ENCODE measurements at regions not wholly inside any gene's neighbourhood (a gene's known extent, or its start where the extent isn't known, plus 50 kb on each side); places are given as distances from the start of the nearest gene placed in this dataset.

GRCh38 chr2:164371916-164372315, 249.4 kb downstream of the GRB14 start:
- TF ChIP-seq JUND (IDR thresholded peaks at IDR 0.05; ENCODE audit: low read depth) = no peak
- in situ Hi-C loops (cut with HindIII; ENCODE audit: low pct_unique_long_range_greater_than_20kb, low sequenced_read_pairs) = no loop called here
- no peak for DNase-seq (ENCODE audit: low read depth in 1 of 2, low spot score in 1 of 2)

GRCh38 chr2:164369366-164369765, 251.9 kb downstream of the GRB14 start:
- no peak for DNase-seq (ENCODE audit: low read depth in 1 of 2, low spot score in 1 of 2)
- TF ChIP-seq JUND (IDR thresholded peaks at IDR 0.05; ENCODE audit: low read depth) = no peak
- in situ Hi-C loops (cut with HindIII; ENCODE audit: low pct_unique_long_range_greater_than_20kb, low sequenced_read_pairs) = no loop called here

GRCh38 chr2:164368896-164369295, 252.4 kb downstream of the GRB14 start:
- in situ Hi-C loops (cut with HindIII; ENCODE audit: low pct_unique_long_range_greater_than_20kb, low sequenced_read_pairs) = no loop called here
- no peak for DNase-seq (ENCODE audit: low read depth in 1 of 2, low spot score in 1 of 2)
- no peak for TF ChIP-seq JUND (IDR thresholded peaks at IDR 0.05; ENCODE audit: low read depth)

- in situ Hi-C loops (cut with HindIII; ENCODE audit: low pct_unique_long_range_greater_than_20kb, low sequenced_read_pairs) = no loop called here
- TF ChIP-seq JUND (IDR thresholded peaks at IDR 0.05; ENCODE audit: low read depth) = no peak
Measured at GRCh38 chr2:164363646-164364045, 257.6 kb downstream of the GRB14 start.

GRCh38 chr2:164351536-164351935, 269.7 kb downstream of the GRB14 start:
- no peak for TF ChIP-seq JUND (IDR thresholded peaks at IDR 0.05; ENCODE audit: low read depth)
- DNase-seq (ENCODE audit: low read depth in 1 of 2, low spot score in 1 of 2) = no peak
- in situ Hi-C loops (cut with HindIII; ENCODE audit: low pct_unique_long_range_greater_than_20kb, low sequenced_read_pairs) = no loop called here

More at GRCh38 chr2:164363646-164364045, 257.6 kb downstream of the GRB14 start:
- DNase-seq (ENCODE audit: low read depth in 1 of 2, low spot score in 1 of 2) = no peak

- no peak for TF ChIP-seq JUND (IDR thresholded peaks at IDR 0.05; ENCODE audit: low read depth)
- DNase-seq (ENCODE audit: low read depth in 1 of 2, low spot score in 1 of 2) = no peak
- in situ Hi-C loops (cut with HindIII; ENCODE audit: low pct_unique_long_range_greater_than_20kb, low sequenced_read_pairs) = no loop called here
Measured at GRCh38 chr2:164335947-164336346, 285.3 kb downstream of the GRB14 start.

GRCh38 chr2:164335128-164335527, 286.2 kb downstream of the GRB14 start:
- no peak for DNase-seq (ENCODE audit: low read depth in 1 of 2, low spot score in 1 of 2)
- TF ChIP-seq JUND (IDR thresholded peaks at IDR 0.05; ENCODE audit: low read depth) = no peak
- in situ Hi-C loops (cut with HindIII; ENCODE audit: low pct_unique_long_range_greater_than_20kb, low sequenced_read_pairs) = no loop called here

GRCh38 chr2:164328310-164328709, 293.0 kb downstream of the GRB14 start:
- no peak for TF ChIP-seq JUND (IDR thresholded peaks at IDR 0.05; ENCODE audit: low read depth)
- in situ Hi-C loops (cut with HindIII; ENCODE audit: low pct_unique_long_range_greater_than_20kb, low sequenced_read_pairs) = no loop called here
- no peak for DNase-seq (ENCODE audit: low read depth in 1 of 2, low spot score in 1 of 2)

GRCh38 chr2:164323978-164324377, 297.3 kb downstream of the GRB14 start:
- no peak for TF ChIP-seq JUND (IDR thresholded peaks at IDR 0.05; ENCODE audit: low read depth)
- in situ Hi-C loops (cut with HindIII; ENCODE audit: low pct_unique_long_range_greater_than_20kb, low sequenced_read_pairs) = no loop called here
- no peak for DNase-seq (ENCODE audit: low read depth in 1 of 2, low spot score in 1 of 2)

- TF ChIP-seq JUND (IDR thresholded peaks at IDR 0.05; ENCODE audit: low read depth) = no peak
- peak in 1 of 2 experiments; percentile 5 for DNase-seq (ENCODE audit: low read depth in 1 of 2, low spot score in 1 of 2)
- in situ Hi-C loops (cut with HindIII; ENCODE audit: low pct_unique_long_range_greater_than_20kb, low sequenced_read_pairs) = no loop called here
Measured at GRCh38 chr2:164314148-164314547, 307.1 kb downstream of the GRB14 start.

- DNase-seq (ENCODE audit: low read depth in 1 of 2, low spot score in 1 of 2) = no peak
- TF ChIP-seq JUND (IDR thresholded peaks at IDR 0.05; ENCODE audit: low read depth) = no peak
- in situ Hi-C loops (cut with HindIII; ENCODE audit: low pct_unique_long_range_greater_than_20kb, low sequenced_read_pairs) = no loop called here
Measured at GRCh38 chr2:164306872-164307271, 314.4 kb downstream of the GRB14 start.

GRCh38 chr2:164302786-164303185, 318.5 kb downstream of the GRB14 start:
- DNase-seq (ENCODE audit: low read depth in 1 of 2, low spot score in 1 of 2) = no peak
- TF ChIP-seq JUND (IDR thresholded peaks at IDR 0.05; ENCODE audit: low read depth) = no peak
- in situ Hi-C loops (cut with HindIII; ENCODE audit: low pct_unique_long_range_greater_than_20kb, low sequenced_read_pairs) = no loop called here

GRCh38 chr2:164288235-164288634, 333.0 kb downstream of the GRB14 start:
- in situ Hi-C loops (cut with HindIII; ENCODE audit: low pct_unique_long_range_greater_than_20kb, low sequenced_read_pairs) = no loop called here
- TF ChIP-seq JUND (IDR thresholded peaks at IDR 0.05; ENCODE audit: low read depth) = no peak
- no peak for DNase-seq (ENCODE audit: low read depth in 1 of 2, low spot score in 1 of 2)

- no peak for TF ChIP-seq JUND (IDR thresholded peaks at IDR 0.05; ENCODE audit: low read depth)
- in situ Hi-C loops (cut with HindIII; ENCODE audit: low pct_unique_long_range_greater_than_20kb, low sequenced_read_pairs) = no loop called here
- DNase-seq (ENCODE audit: low read depth in 1 of 2, low spot score in 1 of 2) = no peak
Measured at GRCh38 chr2:164287056-164287455, 334.2 kb downstream of the GRB14 start.

Measured in T47D (cell line).